SH-SY5Y (cell line): ENCODE measurements at regions not wholly inside any gene's neighbourhood (a gene's known extent, or its start where the extent isn't known, plus 50 kb on each side); places are given as distances from the start of the nearest gene placed in this dataset.

Experiments used
- GATA2 ChIP-seq: IDR thresholded peaks from 2 replicates; pipeline ENCODE4 v1.6.1; 2011; ENCODE audit warnings: mild to moderate bottlenecking, low read depth, low read length
- GATA3 ChIP-seq: IDR thresholded peaks from 2 replicates; pipeline ENCODE4 v1.6.1; 2011; ENCODE audit warnings: low read depth, mild to moderate bottlenecking, low read length, moderate library complexity

DNA sequence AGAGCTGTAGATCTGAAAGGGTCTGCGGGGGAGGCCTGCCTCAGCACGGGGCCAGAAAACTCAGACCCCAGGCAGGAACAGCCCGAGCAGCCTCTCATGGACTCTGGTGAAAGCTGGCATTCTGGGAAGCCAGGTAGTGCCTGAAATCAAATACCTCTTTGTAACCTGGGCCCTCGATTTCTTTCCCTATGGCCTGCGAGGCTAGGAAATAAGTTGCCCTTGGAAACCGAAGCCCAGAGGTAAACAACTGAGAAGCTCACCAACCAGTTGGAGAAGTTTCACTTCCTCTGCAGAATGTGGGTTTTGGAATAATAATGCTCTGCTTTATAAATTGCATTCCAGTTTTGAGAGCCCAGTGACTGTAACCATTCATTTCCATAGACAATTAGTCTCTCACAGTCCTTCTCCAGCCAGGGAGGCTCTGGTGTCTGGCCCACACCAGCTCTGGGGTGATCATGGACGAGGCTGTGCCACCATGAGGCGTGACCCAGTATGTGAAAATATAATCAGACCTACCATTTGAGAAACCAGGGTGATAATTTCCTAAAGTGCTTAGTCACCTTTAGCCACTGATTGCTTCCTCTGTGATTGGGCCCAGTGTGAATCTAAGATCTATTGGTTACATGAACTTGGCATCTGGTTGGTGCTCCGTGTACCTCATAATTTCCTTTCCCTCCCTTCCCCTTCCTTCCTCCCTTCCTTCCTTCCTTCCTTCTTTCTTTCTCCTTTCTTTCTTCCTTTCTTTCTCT lies 133.1 kb upstream of the PELI1 start:
- TF ChIP-seq GATA2 (no peak), GATA3 (no peak)
